NOMO-1 (cell line): ENCODE measurements at regions not wholly inside any gene's neighbourhood (a gene's known extent, or its start where the extent isn't known, plus 50 kb on each side); places are given as distances from the start of the nearest gene placed in this dataset.
"Not testable (repeated sequence)": the region's sequence is repeated elsewhere in the genome, so short reads cannot be mapped to it uniquely, and the experiment has no call there.

ENCODE experiments used
- DNase-seq, 2 experiments: peaks; one replicate each; lab custom pipeline; 2025; ENCODE audit not compliant: unreplicated experiment in 2 of 2; lab: John Stamatoyannopoulos, UW

- DNase-seq, result no peak
These were observed 567.5 kb downstream of the TRHDE start for GRCh38 chr12:72839696-72840095.

GRCh38 chr12:72863671-72864070 lies 591.5 kb downstream of the TRHDE start:
- no peak for DNase-seq

GRCh38 chr12:72865921-72866320 lies 593.8 kb downstream of the TRHDE start:
- DNase-seq, result no peak

GRCh38 chr12:72869024-72869423 lies 596.9 kb downstream of the TRHDE start:
- no peak for DNase-seq

GRCh38 chr12:72872238-72872887 lies 600.2 kb downstream of the TRHDE start:
- no peak for DNase-seq

- no peak for DNase-seq
These were observed 600.8 kb downstream of the TRHDE start for GRCh38 chr12:72872996-72873395.

GRCh38 chr12:72876092-72876491 lies 603.9 kb downstream of the TRHDE start:
- DNase-seq, result no peak

- DNase-seq, result no peak
These were observed 616.5 kb downstream of the TRHDE start for GRCh38 chr12:72888693-72889092.

- DNase-seq, result no peak
These were observed 617.6 kb downstream of the TRHDE start for GRCh38 chr12:72889791-72890190.

- DNase-seq, result no peak
These were observed 629.5 kb downstream of the TRHDE start for GRCh38 chr12:72901685-72902084.

GRCh38 chr12:72925716-72926115 lies 653.5 kb downstream of the TRHDE start:
- DNase-seq, result no peak

GRCh38 chr12:72931838-72932237 lies 659.7 kb downstream of the TRHDE start:
- DNase-seq, result not testable (repeated sequence)

- DNase-seq, result no peak
These were observed 665.3 kb downstream of the TRHDE start for GRCh38 chr12:72937486-72937885.

- DNase-seq, result no peak
These were observed 685.3 kb downstream of the TRHDE start for GRCh38 chr12:72957454-72957853.

GRCh38 chr12:72966684-72967083 lies 694.5 kb downstream of the TRHDE start:
- DNase-seq, result no peak

GRCh38 chr12:72974954-72975555 lies 702.9 kb downstream of the TRHDE start:
- DNase-seq, result no peak

GRCh38 chr12:72978999-72979398 lies 706.8 kb downstream of the TRHDE start:
- no peak for DNase-seq

GRCh38 chr12:72982356-72982755 lies 710.2 kb downstream of the TRHDE start:
- no peak for DNase-seq

GRCh38 chr12:72986963-72987362 lies 714.8 kb downstream of the TRHDE start:
- DNase-seq, result no peak

- no peak for DNase-seq
These were observed 717.3 kb downstream of the TRHDE start for GRCh38 chr12:72989458-72989947.

GRCh38 chr12:72995029-72995428 lies 722.9 kb downstream of the TRHDE start:
- DNase-seq, result not testable (repeated sequence)

GRCh38 chr12:72995616-72996015 lies 723.4 kb downstream of the TRHDE start:
- peak; percentile 30 to 50 for DNase-seq
